GM12878 (cell line): ENCODE measurements at regions not wholly inside any gene's neighbourhood (a gene's known extent, or its start where the extent isn't known, plus 50 kb on each side); places are given as distances from the start of the nearest gene placed in this dataset.
A peak's percentile ranks its signal among the peaks of the same experiment; 100 is the strongest.

Experiments
- ATF2 ChIP-seq: IDR thresholded peaks from 2 replicates; pipeline ENCODE4 v1.6.1; 2012; ENCODE audit warnings: low read length, inconsistent platforms
- BHLHE40 ChIP-seq, 2 experiments: fragments of 450-650 bp in 1 of 2; IDR thresholded peaks; 2 replicates each; pipeline ENCODE4 v1.6.1; 2011 to 2017; ENCODE audit warnings: low read depth in 2 of 2, borderline replicate concordance in 1 of 2, improper control_type of control experiment in 1 of 2, low read length in 1 of 2, mild to moderate bottlenecking in 1 of 2
- CBFB ChIP-seq: IDR thresholded peaks from 2 replicates; pipeline ENCODE4 v1.6.1; 2016; ENCODE audit warnings: antibody characterized with exemption, low read depth
- CHD4 ChIP-seq: fragments of 200-600 bp; sonication (generic); IDR thresholded peaks from 2 replicates; pipeline ENCODE4 v1.6.1; 2016; ENCODE audit warnings: mild to moderate bottlenecking
- CREB1 ChIP-seq: IDR thresholded peaks from 2 replicates; pipeline ENCODE4 v1.6.1; 2012; ENCODE audit warnings: low read depth, mild to moderate bottlenecking, inconsistent platforms
- CREM ChIP-seq: IDR thresholded peaks from 2 replicates; pipeline ENCODE4 v1.6.1; 2014; ENCODE audit warnings: antibody characterized with exemption, low read depth
- ELK1 ChIP-seq: IDR thresholded peaks from 2 replicates; pipeline ENCODE4 v1.6.1; 2012; ENCODE audit warnings: low read depth, low read length, improper control_type of control experiment
- FOXM1 ChIP-seq: IDR thresholded peaks from 2 replicates; pipeline ENCODE4 v1.6.1; 2012; ENCODE audit warnings: low read depth, mild to moderate bottlenecking, inconsistent platforms, low read length, moderate library complexity
- LARP7 ChIP-seq: fragments of 450-650 bp; IDR thresholded peaks from 2 replicates; pipeline ENCODE4 v1.6.1; 2017; ENCODE audit warnings: mild to moderate bottlenecking
- MEF2A ChIP-seq: IDR thresholded peaks from 2 replicates; pipeline ENCODE4 v1.6.1; 2011; ENCODE audit warnings: low read depth, mild to moderate bottlenecking, low read length, moderate library complexity; ENCODE audit not compliant: insufficient read depth
- MLLT1 ChIP-seq: fragments of 450-650 bp; IDR thresholded peaks from 2 replicates; pipeline ENCODE4 v1.6.1; 2016; ENCODE audit warnings: mild to moderate bottlenecking
- NFXL1 ChIP-seq: fragments of 450-650 bp; IDR thresholded peaks from 2 replicates; pipeline ENCODE4 v1.6.1; 2017; ENCODE audit warnings: antibody characterized with exemption, mild to moderate bottlenecking, borderline replicate concordance
- SPI1 ChIP-seq: IDR thresholded peaks from 2 replicates; pipeline ENCODE4 v1.6.1; 2011; ENCODE audit warnings: low read depth, mild to moderate bottlenecking, low read length, moderate library complexity, borderline replicate concordance; ENCODE audit not compliant: insufficient read depth
- SREBF2 ChIP-seq: IDR thresholded peaks from 2 replicates; pipeline ENCODE4 v1.6.1; 2012; ENCODE audit warnings: mild to moderate bottlenecking, low read length
- SRF ChIP-seq, 2 experiments: IDR thresholded peaks; 2 replicates each; pipeline ENCODE4 v1.6.1; 2011; ENCODE audit warnings: low read depth in 2 of 2, low read length in 2 of 2, mild to moderate bottlenecking in 1 of 2, moderate library complexity in 1 of 2
- YBX1 ChIP-seq: fragments of 450-650 bp; IDR thresholded peaks from 2 replicates; pipeline ENCODE4 v1.6.1; 2016; ENCODE audit warnings: antibody characterized with exemption
- ZBTB40 ChIP-seq: fragments of 450-650 bp; IDR thresholded peaks from 2 replicates; pipeline ENCODE4 v1.6.1; 2016; ENCODE audit warnings: mild to moderate bottlenecking, moderate library complexity, borderline replicate concordance
- ZNF274 ChIP-seq: IDR thresholded peaks from one replicate; pipeline ENCODE4 v1.8.0; 2011; ENCODE audit not compliant: insufficient read length, insufficient read depth
- ZNF384 ChIP-seq: IDR thresholded peaks from 2 replicates; pipeline ENCODE4 v1.6.1; 2012; ENCODE audit warnings: low read depth, mild to moderate bottlenecking, low read length, improper control_type of control experiment, borderline replicate concordance
- ZNF687 ChIP-seq: fragments of 450-650 bp; IDR thresholded peaks from 2 replicates; pipeline ENCODE4 v1.6.1; 2017; ENCODE audit warnings: mild to moderate bottlenecking, moderate library complexity

- TF ChIP-seq ZNF687 (no peak), CBFB (no peak), ATF2 (peak; percentile 69), ELK1 (no peak), ZNF384 (peak; percentile 84), LARP7 (no peak), BHLHE40 (IDR thresholded peaks at IDR 0.05; ENCODE audit: borderline replicate concordance in 1 of 2, low read depth in 2 of 2, low read length in 1 of 2) (no peak), CHD4 (no peak), NFXL1 (no peak), SREBF2 (no peak), SRF (IDR thresholded peaks at IDR 0.05; ENCODE audit: low read depth in 2 of 2, low read length in 2 of 2) (no peak), FOXM1 (no peak), CREB1 (no peak), YBX1 (no peak), MLLT1 (no peak), CREM (no peak), MEF2A (0 out of 2 replicates have a peak, but pooled peaks have one; percentile 57), ZBTB40 (no peak), SPI1 (peak; percentile 73; the same call in 1 of the 2 replicates), ZNF274 (no peak)
Measured at GRCh38 chr7:69208848-69209247, 389.4 kb upstream of the AUTS2 start (continued).
